Trophoblast cell (in vitro differentiated cells and primary cell): ENCODE measurements at regions not wholly inside any gene's neighbourhood (a gene's known extent, or its start where the extent isn't known, plus 50 kb on each side); places are given as distances from the start of the nearest gene placed in this dataset.

Source experiments
- DNase-seq, 2 donors: peaks; one replicate each; pipeline ENCODE4 v3.0.0-alpha.2; 2016
- H2AFZ ChIP-seq: 2 replicates; pipeline ENCODE4 v1.6.1; 2013; ENCODE audit warnings: low read length, moderate library complexity, mild to moderate bottlenecking; ENCODE audit not compliant: insufficient read depth, poor library complexity
- H2AK5ac ChIP-seq: 2 replicates; pipeline ENCODE4 v1.6.1; 2013; ENCODE audit warnings: mild to moderate bottlenecking, low read length
- H2BK120ac ChIP-seq: 2 replicates; pipeline ENCODE4 v1.6.1; 2013; ENCODE audit warnings: low read length, mild to moderate bottlenecking, moderate library complexity; ENCODE audit not compliant: insufficient read depth, poor library complexity
- H2BK12ac ChIP-seq: 2 replicates; pipeline ENCODE4 v1.6.1; 2013; ENCODE audit warnings: mild to moderate bottlenecking, low read length, moderate library complexity
- H2BK5ac ChIP-seq: 2 replicates; pipeline ENCODE4 v1.6.1; 2013; ENCODE audit warnings: low read length, low read depth, moderate library complexity, mild to moderate bottlenecking; ENCODE audit not compliant: poor library complexity
- H3K14ac ChIP-seq: 2 replicates; pipeline ENCODE4 v1.6.1; 2013; ENCODE audit warnings: mild to moderate bottlenecking, low read length
- H3K18ac ChIP-seq: 2 replicates; pipeline ENCODE4 v1.6.1; 2013; ENCODE audit warnings: mild to moderate bottlenecking, low read length
- H3K23ac ChIP-seq: 2 replicates; pipeline ENCODE4 v1.6.1; 2013; ENCODE audit warnings: low read length
- H3K27ac ChIP-seq: 2 replicates; pipeline ENCODE4 v1.5.1; 2013; ENCODE audit warnings: low read depth, mild to moderate bottlenecking, inconsistent platforms, low read length, moderate library complexity
- H3K27me3 ChIP-seq: 2 replicates; pipeline ENCODE4 v1.6.1; 2013; ENCODE audit warnings: inconsistent platforms, mild to moderate bottlenecking, low read length, moderate library complexity; ENCODE audit not compliant: insufficient read depth
- H3K36me3 ChIP-seq, 2 experiments: 1 replicate in 1 of 2; 2 replicates in 1 of 2; pipeline ENCODE4 v1.6.1; 2013; ENCODE audit warnings: low read length in 2 of 2, mild to moderate bottlenecking in 2 of 2, moderate library complexity in 1 of 2; ENCODE audit not compliant: insufficient read depth in 2 of 2, control insufficient read depth in 1 of 2
- H3K4ac ChIP-seq: 2 replicates; pipeline ENCODE4 v1.6.1; 2013; ENCODE audit warnings: low read depth, mild to moderate bottlenecking, low read length, moderate library complexity
- H3K4me1 ChIP-seq, 2 experiments: 1 replicate in 1 of 2; 2 replicates in 1 of 2; pipeline ENCODE4 v1.6.1; 2013; ENCODE audit warnings: low read length in 2 of 2, mild to moderate bottlenecking in 2 of 2, moderate library complexity in 1 of 2; ENCODE audit not compliant: insufficient read depth in 2 of 2, control insufficient read depth in 1 of 2
- H3K4me2 ChIP-seq: 2 replicates; pipeline ENCODE4 v1.6.1; 2013; ENCODE audit warnings: inconsistent platforms, mild to moderate bottlenecking, low read length, moderate library complexity
- H3K4me3 ChIP-seq: 2 replicates; pipeline ENCODE4 v1.5.1; 2013; ENCODE audit warnings: mild to moderate bottlenecking, low read depth, low read length, inconsistent platforms
- H3K79me1 ChIP-seq: one replicate; pipeline ENCODE4 v1.6.1; 2013; ENCODE audit warnings: low read length
- H3K79me2 ChIP-seq: 2 replicates; pipeline ENCODE4 v1.6.1; 2013; ENCODE audit warnings: low read length, mild to moderate bottlenecking; ENCODE audit not compliant: control insufficient read depth, insufficient read depth, poor library complexity
- H3K9ac ChIP-seq: 2 replicates; pipeline ENCODE4 v1.6.1; 2013; ENCODE audit warnings: mild to moderate bottlenecking, low read length
- H3K9me3 ChIP-seq: 2 replicates; pipeline ENCODE4 v1.6.1; 2013; ENCODE audit warnings: low read depth, mild to moderate bottlenecking, control low read depth, inconsistent platforms, low read length; ENCODE audit not compliant: insufficient read depth
- H4K12ac ChIP-seq: 2 replicates; pipeline ENCODE4 v1.6.1; 2013; ENCODE audit warnings: low read depth, mild to moderate bottlenecking, low read length, moderate library complexity
- H4K8ac ChIP-seq: 2 replicates; pipeline ENCODE4 v1.6.1; 2013; ENCODE audit warnings: low read depth, mild to moderate bottlenecking, low read length, moderate library complexity
- H4K91ac ChIP-seq: one replicate; pipeline ENCODE4 v1.6.1; 2013; ENCODE audit warnings: low read depth, mild to moderate bottlenecking, low read length, moderate library complexity
- WGBS: extraction: QIAGEN DNeasy Blood & Tissue Kit; methylation state at CpG from one replicate; pipeline ENCODE4 v1.1.7; 2013; ENCODE audit warnings: missing lambda C conversion rate; ENCODE audit not compliant: insufficient read length, insufficient coverage; ENCODE audit errors: extremely low coverage; 5-methylcytosine and 5-hydroxymethylcytosine counted together

- Histone ChIP-seq H4K8ac (no peak overlapping the region), H3K4me1 (no peaks in the 10 kb centered on the region), H3K4me3 (no peak overlapping the region), H4K91ac (no peak overlapping the region), H2AK5ac (no peak overlapping the region), H3K79me2 (no peaks in the 10 kb centered on the region), H3K27me3 (no peaks in the 10 kb centered on the region), H3K27ac (no peak overlapping the region), H3K9ac (no peak overlapping the region), H3K36me3 (no peaks in the 10 kb centered on the region), H3K9me3 (no peaks in the 10 kb centered on the region), H2BK12ac (no peak overlapping the region), H3K4me2 (no peak overlapping the region), H2BK5ac (no peak overlapping the region), H3K23ac (no peak overlapping the region), H3K18ac (no peak overlapping the region), H3K4ac (no peak overlapping the region), H4K12ac (no peak overlapping the region), H3K79me1 (no peaks in the 10 kb centered on the region), H2AFZ (no peak overlapping the region), H2BK120ac (no peak overlapping the region), H3K14ac (no peak overlapping the region)
- no peak for DNase-seq
- WGBS = no CpG with 5 or more reads among the region's 1 CpG
These were observed 488.9 kb upstream of the CA10 start for GRCh38 chr17:52647411-52647810.

- no peak overlapping the region for H3K4me2 ChIP-seq
- H4K8ac ChIP-seq = no peak overlapping the region
- no peaks in the 10 kb centered on the region for H3K79me1 ChIP-seq
- H3K9ac ChIP-seq = no peak overlapping the region
- H3K27me3 ChIP-seq = no peaks in the 10 kb centered on the region
- H2BK12ac ChIP-seq = no peak overlapping the region
- H3K9me3 ChIP-seq = peaks cover 4% of the 10 kb centered on the region
- no peaks in the 10 kb centered on the region for H3K36me3 ChIP-seq
- no peak overlapping the region for H3K27ac ChIP-seq
- H3K18ac ChIP-seq = no peak overlapping the region
- no CpG with 5 or more reads among the region's 2 CpGs for WGBS
- H3K79me2 ChIP-seq = no peaks in the 10 kb centered on the region
- H3K4me1 ChIP-seq = no peaks in the 10 kb centered on the region
- H4K12ac ChIP-seq = no peak overlapping the region
- H3K14ac ChIP-seq = no peak overlapping the region
- H4K91ac ChIP-seq = no peak overlapping the region
- no peak overlapping the region for H2AFZ ChIP-seq
- no peak overlapping the region for H2BK120ac ChIP-seq
- H3K4me3 ChIP-seq = no peak overlapping the region
- H2BK5ac ChIP-seq = no peak overlapping the region
- H3K4ac ChIP-seq = no peak overlapping the region
- no peak overlapping the region for H3K23ac ChIP-seq
- DNase-seq = no peak
- H2AK5ac ChIP-seq = no peak overlapping the region
These were observed 477.9 kb upstream of the CA10 start for GRCh38 chr17:52636443-52636842.

GRCh38 chr17:52606590-52606989, 448.1 kb upstream of the CA10 start:
- Histone ChIP-seq H2BK120ac (no peak overlapping the region), H3K4me2 (no peak overlapping the region), H2BK12ac (no peak overlapping the region)

GRCh38 chr17:52606098-52606497, 447.6 kb upstream of the CA10 start:
- Histone ChIP-seq H2AFZ (no peak overlapping the region), H3K79me2 (no peaks in the 10 kb centered on the region), H3K4me2 (no peak overlapping the region), H2BK120ac (no peak overlapping the region), H3K18ac (no peak overlapping the region), H3K4me3 (no peak overlapping the region), H3K27me3 (no peaks in the 10 kb centered on the region), H2BK5ac (no peak overlapping the region), H3K9me3 (no peaks in the 10 kb centered on the region), H3K9ac (no peak overlapping the region), H3K23ac (no peak overlapping the region), H3K4ac (no peak overlapping the region), H4K91ac (no peak overlapping the region), H3K27ac (no peak overlapping the region), H3K4me1 (no peaks in the 10 kb centered on the region), H2AK5ac (no peak overlapping the region), H3K79me1 (no peaks in the 10 kb centered on the region), H3K36me3 (no peaks in the 10 kb centered on the region), H4K8ac (no peak overlapping the region), H3K14ac (no peak overlapping the region), H2BK12ac (no peak overlapping the region), H4K12ac (no peak overlapping the region)
- DNase-seq = peak in 1 of 2 donors; percentile 7
- no CpG with 5 or more reads among the region's 2 CpGs for WGBS

More at GRCh38 chr17:52606590-52606989, 448.1 kb upstream of the CA10 start:
- Histone ChIP-seq H3K23ac (no peak overlapping the region), H3K4me3 (no peak overlapping the region), H3K27me3 (no peaks in the 10 kb centered on the region), H3K14ac (no peak overlapping the region), H3K36me3 (no peaks in the 10 kb centered on the region), H3K79me1 (no peaks in the 10 kb centered on the region), H3K4ac (no peak overlapping the region), H4K12ac (no peak overlapping the region), H2AFZ (no peak overlapping the region), H3K79me2 (no peaks in the 10 kb centered on the region), H3K27ac (no peak overlapping the region), H2BK5ac (no peak overlapping the region), H2AK5ac (no peak overlapping the region), H3K9me3 (no peaks in the 10 kb centered on the region), H3K9ac (no peak overlapping the region), H4K91ac (no peak overlapping the region), H4K8ac (no peak overlapping the region), H3K18ac (no peak overlapping the region), H3K4me1 (no peaks in the 10 kb centered on the region)
- DNase-seq = no peak
- no CpG with 5 or more reads among the region's 2 CpGs for WGBS
